H9 (cell line): ENCODE measurements at regions not wholly inside any gene's neighbourhood (a gene's known extent, or its start where the extent isn't known, plus 50 kb on each side); places are given as distances from the start of the nearest gene placed in this dataset.

Experiments
- DNase-seq: peaks from one replicate; pipeline ENCODE4 v3.0.0-alpha.2; 2017
- H2AFZ ChIP-seq: one replicate; pipeline ENCODE4 v1.6.1; 2013; ENCODE audit warnings: mild to moderate bottlenecking, low read length, control low read depth, moderate library complexity
- H2AK5ac ChIP-seq: 2 replicates; pipeline ENCODE4 v1.6.1; 2013; ENCODE audit warnings: low read length, control low read depth, mixed read lengths; ENCODE audit not compliant: insufficient read length
- H2BK120ac ChIP-seq: one replicate; pipeline ENCODE4 v1.6.1; 2013; ENCODE audit warnings: low read depth, mild to moderate bottlenecking, low read length, control low read depth, inconsistent platforms; ENCODE audit not compliant: poor library complexity, severe bottlenecking
- H2BK12ac ChIP-seq: 2 replicates; pipeline ENCODE4 v1.6.1; 2013; ENCODE audit warnings: low read length, control low read depth, mixed read lengths, low read depth; ENCODE audit not compliant: insufficient read length
- H2BK15ac ChIP-seq: 2 replicates; pipeline ENCODE4 v1.6.1; 2013; ENCODE audit warnings: low read depth, low read length, control low read depth
- H2BK20ac ChIP-seq: one replicate; pipeline ENCODE4 v1.6.1; 2013; ENCODE audit warnings: low read depth, mild to moderate bottlenecking, low read length, control low read depth, inconsistent platforms; ENCODE audit not compliant: poor library complexity, severe bottlenecking
- H2BK5ac ChIP-seq: 2 replicates; pipeline ENCODE4 v1.6.1; 2013; ENCODE audit warnings: low read length, control low read depth, mixed read lengths; ENCODE audit not compliant: insufficient read length
- H3K14ac ChIP-seq: 2 replicates; pipeline ENCODE4 v1.6.1; 2013; ENCODE audit warnings: low read length, control low read depth; ENCODE audit not compliant: insufficient read depth
- H3K18ac ChIP-seq: 2 replicates; pipeline ENCODE4 v1.6.1; 2013; ENCODE audit warnings: low read depth, mild to moderate bottlenecking, mixed read lengths, low read length, control low read depth; ENCODE audit not compliant: insufficient read length
- H3K23ac ChIP-seq: 2 replicates; pipeline ENCODE4 v1.6.1; 2013; ENCODE audit warnings: low read length, control low read depth, mixed read lengths, low read depth; ENCODE audit not compliant: insufficient read length
- H3K23me2 ChIP-seq: 2 replicates; pipeline ENCODE4 v1.6.1; 2013; ENCODE audit warnings: low read depth, mild to moderate bottlenecking, mixed read lengths, low read length, control low read depth; ENCODE audit not compliant: insufficient read length, poor library complexity, severe bottlenecking
- H3K27ac ChIP-seq: 2 replicates; pipeline ENCODE4 v1.5.1; 2013; ENCODE audit warnings: low read length, control low read depth, mixed read lengths, low read depth; ENCODE audit not compliant: insufficient read length
- H3K27me3 ChIP-seq: 2 replicates; pipeline ENCODE4 v1.6.1; 2013; ENCODE audit warnings: low read length, control low read depth, inconsistent platforms; ENCODE audit not compliant: insufficient read depth
- H3K4ac ChIP-seq: 2 replicates; pipeline ENCODE4 v1.6.1; 2013; ENCODE audit warnings: low read depth, mild to moderate bottlenecking, control low read depth, inconsistent platforms, low read length, moderate library complexity
- H3K4me1 ChIP-seq: 2 replicates; pipeline ENCODE4 v1.6.1; 2013; ENCODE audit warnings: low read length, control low read depth, inconsistent platforms; ENCODE audit not compliant: insufficient read depth
- H3K4me2 ChIP-seq: 2 replicates; pipeline ENCODE4 v1.6.1; 2013; ENCODE audit warnings: low read length, control low read depth, mixed read lengths; ENCODE audit not compliant: insufficient read length, insufficient read depth
- H3K56ac ChIP-seq: 2 replicates; pipeline ENCODE4 v1.6.1; 2013; ENCODE audit warnings: low read depth, mild to moderate bottlenecking, mixed read lengths, low read length, control low read depth; ENCODE audit not compliant: insufficient read length
- H3K79me1 ChIP-seq: 2 replicates; pipeline ENCODE4 v1.6.1; 2013; ENCODE audit warnings: low read depth, mild to moderate bottlenecking, moderate library complexity, low read length, control low read depth, inconsistent platforms; ENCODE audit not compliant: insufficient read depth, poor library complexity, severe bottlenecking
- H3K79me2 ChIP-seq: 2 replicates; pipeline ENCODE4 v1.6.1; 2013; ENCODE audit warnings: low read length, control low read depth, inconsistent platforms; ENCODE audit not compliant: insufficient read depth
- H3K9ac ChIP-seq: 2 replicates; pipeline ENCODE4 v1.6.1; 2013; ENCODE audit warnings: low read length, control low read depth, mixed read lengths; ENCODE audit not compliant: insufficient read length; ENCODE audit errors: extremely low read depth
- H3K9me3 ChIP-seq: one replicate; pipeline ENCODE4 v1.6.1; 2013; ENCODE audit warnings: low read depth, low read length, inconsistent platforms; ENCODE audit not compliant: control insufficient read depth
- H3T11ph ChIP-seq: one replicate; pipeline ENCODE4 v1.6.1; 2013; ENCODE audit warnings: mild to moderate bottlenecking, low read length, control low read depth, inconsistent platforms
- H4K20me1 ChIP-seq: one replicate; pipeline ENCODE4 v1.6.1; 2013; ENCODE audit not compliant: control insufficient read depth, insufficient read length, insufficient read depth
- H4K5ac ChIP-seq: 2 replicates; pipeline ENCODE4 v1.6.1; 2013; ENCODE audit warnings: low read depth, mild to moderate bottlenecking, mixed read lengths, low read length, control low read depth; ENCODE audit not compliant: insufficient read length
- H4K8ac ChIP-seq: replicated peaks from 2 replicates; pipeline ENCODE4 v1.6.1; 2013; ENCODE audit warnings: low read length, control low read depth, mixed read lengths, low read depth; ENCODE audit not compliant: insufficient read length
- H4K91ac ChIP-seq: 2 replicates; pipeline ENCODE4 v1.6.1; 2013; ENCODE audit warnings: low read depth, mild to moderate bottlenecking, moderate library complexity, mixed read lengths, low read length, control low read depth; ENCODE audit not compliant: insufficient read length
- H3K27ac Mint-ChIP-seq, 3 experiments: 2 replicates in 2 of 3; 3 replicates in 1 of 3; pipeline ENCODE4 v1.8.0; 2020 to 2021; ENCODE audit warnings: mixed read lengths in 3 of 3, mild to moderate bottlenecking in 1 of 3, moderate library complexity in 1 of 3
- H3K27me3 Mint-ChIP-seq: 2 replicates; pipeline ENCODE4 v1.8.0; 2021; ENCODE audit warnings: low read depth, mild to moderate bottlenecking, moderate library complexity, mixed read lengths
- H3K36me3 Mint-ChIP-seq, 3 experiments: 2 replicates in 2 of 3; 3 replicates in 1 of 3; pipeline ENCODE4 v1.8.0; 2020 to 2021; ENCODE audit warnings: low read depth in 3 of 3, mixed read lengths in 3 of 3; ENCODE audit not compliant: insufficient read depth in 1 of 3
- H3K4me1 Mint-ChIP-seq, 2 experiments: 2 replicates each; pipeline ENCODE4 v1.8.0; 2020; ENCODE audit warnings: mixed read lengths in 2 of 2
- H3K4me3 Mint-ChIP-seq, 2 experiments: 2 replicates in 1 of 2; 3 replicates in 1 of 2; pipeline ENCODE4 v1.8.0; 2020 to 2021; ENCODE audit warnings: mild to moderate bottlenecking in 2 of 2, mixed read lengths in 2 of 2, moderate library complexity in 1 of 2
- H3K9me3 Mint-ChIP-seq, 2 experiments: 2 replicates in 1 of 2; 3 replicates in 1 of 2; pipeline ENCODE4 v1.8.0; 2020; ENCODE audit warnings: mild to moderate bottlenecking in 2 of 2, mixed read lengths in 2 of 2, moderate library complexity in 1 of 2
- WGBS: extraction: QIAGEN DNeasy Blood & Tissue Kit; methylation state at CpG from one replicate; pipeline ENCODE4 v1.1.7; 2013; ENCODE audit warnings: missing lambda C conversion rate, low lambda C conversion rate, mixed read lengths; ENCODE audit not compliant: insufficient read length; ENCODE audit errors: extremely low coverage; 5-methylcytosine and 5-hydroxymethylcytosine counted together
- TF ChIP-seq, protein P1 (sequence below): fragments of 200-600 bp; sonication (generic); conservative IDR thresholded peaks from 3 replicates; pipeline ENCODE4 v1.8.0; 2021; ENCODE audit warnings: antibody characterized with exemption, mild to moderate bottlenecking

DNA sequence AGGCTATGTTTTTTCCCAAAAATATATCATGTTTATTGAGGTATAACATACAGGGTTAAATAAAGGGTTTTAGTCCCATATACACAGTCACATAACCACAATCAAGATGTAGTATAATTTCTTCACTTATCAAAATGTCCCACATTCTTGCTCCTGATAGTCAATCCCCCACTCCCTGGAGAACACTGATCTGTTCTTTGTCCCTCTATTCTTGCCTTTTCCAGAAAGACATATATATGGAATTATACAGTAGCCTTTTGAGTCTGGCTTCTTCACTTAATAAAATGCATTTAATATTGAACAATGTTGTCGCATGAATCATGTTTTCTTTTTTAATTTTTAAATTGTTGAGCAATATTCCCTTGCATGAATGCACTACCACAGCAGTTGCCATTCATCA, 1059.7 kb downstream of the TSN start:
- no CpG with 5 or more reads among the region's 1 CpG for WGBS
- no peak overlapping the region for H2BK20ac ChIP-seq
- no peaks in the 10 kb centered on the region for H3K27me3 ChIP-seq
- no peaks in the 10 kb centered on the region for H3K79me1 ChIP-seq
- no peak overlapping the region for H2BK5ac ChIP-seq
- no peaks in the 10 kb centered on the region for H3K27me3 Mint-ChIP-seq
- H2AK5ac ChIP-seq: no peak overlapping the region
- H3K56ac ChIP-seq: no peak overlapping the region
- no peak overlapping the region for H2BK120ac ChIP-seq
- H3K9me3 Mint-ChIP-seq: peaks cover 0 to 6% of the 10 kb centered on the region in 2 experiments; a peak in 1 of 5 replicates
- peaks cover 0 to 10% (median 0%) of the 10 kb centered on the region in 3 experiments; a peak in 2 of 7 replicates for H3K36me3 Mint-ChIP-seq
- H4K20me1 ChIP-seq: no peaks in the 10 kb centered on the region
- DNase-seq: no peak
- no peak overlapping the region for H3K27ac Mint-ChIP-seq
- H3K18ac ChIP-seq: no peak overlapping the region
- no peaks in the 10 kb centered on the region for H3K79me2 ChIP-seq
- H3K23me2 ChIP-seq: no peaks in the 10 kb centered on the region
- no peak overlapping the region for H3K14ac ChIP-seq
- no peak overlapping the region for H3K27ac ChIP-seq
- H4K5ac ChIP-seq: no peak overlapping the region
- H2BK12ac ChIP-seq: no peak overlapping the region
- H2BK15ac ChIP-seq: no peak overlapping the region
- no peaks in the 10 kb centered on the region for H3K4me1 Mint-ChIP-seq
- no peak overlapping the region for H4K8ac ChIP-seq
- no peak overlapping the region for H3K4me3 Mint-ChIP-seq
- no peaks in the 10 kb centered on the region for H3K4me1 ChIP-seq
- no peak overlapping the region for H3K9ac ChIP-seq
- H2AFZ ChIP-seq: no peak overlapping the region
- H3K23ac ChIP-seq: no peak overlapping the region
- H3T11ph ChIP-seq: no peak overlapping the region
- TF ChIP-seq, protein P1, sequence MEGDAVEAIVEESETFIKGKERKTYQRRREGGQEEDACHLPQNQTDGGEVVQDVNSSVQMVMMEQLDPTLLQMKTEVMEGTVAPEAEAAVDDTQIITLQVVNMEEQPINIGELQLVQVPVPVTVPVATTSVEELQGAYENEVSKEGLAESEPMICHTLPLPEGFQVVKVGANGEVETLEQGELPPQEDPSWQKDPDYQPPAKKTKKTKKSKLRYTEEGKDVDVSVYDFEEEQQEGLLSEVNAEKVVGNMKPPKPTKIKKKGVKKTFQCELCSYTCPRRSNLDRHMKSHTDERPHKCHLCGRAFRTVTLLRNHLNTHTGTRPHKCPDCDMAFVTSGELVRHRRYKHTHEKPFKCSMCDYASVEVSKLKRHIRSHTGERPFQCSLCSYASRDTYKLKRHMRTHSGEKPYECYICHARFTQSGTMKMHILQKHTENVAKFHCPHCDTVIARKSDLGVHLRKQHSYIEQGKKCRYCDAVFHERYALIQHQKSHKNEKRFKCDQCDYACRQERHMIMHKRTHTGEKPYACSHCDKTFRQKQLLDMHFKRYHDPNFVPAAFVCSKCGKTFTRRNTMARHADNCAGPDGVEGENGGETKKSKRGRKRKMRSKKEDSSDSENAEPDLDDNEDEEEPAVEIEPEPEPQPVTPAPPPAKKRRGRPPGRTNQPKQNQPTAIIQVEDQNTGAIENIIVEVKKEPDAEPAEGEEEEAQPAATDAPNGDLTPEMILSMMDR: no peak
- no peak overlapping the region for H4K91ac ChIP-seq
- no peak overlapping the region for H3K4ac ChIP-seq
- no peaks in the 10 kb centered on the region for H3K9me3 ChIP-seq
- H3K4me2 ChIP-seq: no peak overlapping the region
